Peyer's patch (tissue), 4 donors: ENCODE measurements at regions not wholly inside any gene's neighbourhood (a gene's known extent, or its start where the extent isn't known, plus 50 kb on each side); places are given as distances from the start of the nearest gene placed in this dataset.

Experiments used
- POLR2A ChIP-seq, 2 donors: fragments of 450-650 bp; IDR thresholded peaks; one replicate each; pipeline ENCODE4 v1.5.1; 2017; ENCODE audit warnings: antibody characterized with exemption in 2 of 2, mild to moderate bottlenecking in 2 of 2, moderate library complexity in 2 of 2
- TF ChIP-seq, protein P1 (sequence below), 6 experiments: fragments of 450-650 bp in 4 of 6; fragments of 200-600 bp in 2 of 6; sonication (generic) in 1 of 6; IDR thresholded peaks; one replicate each; pipeline ENCODE4 v1.5.1; 2017 to 2019; ENCODE audit warnings: antibody characterized with exemption in 6 of 6, mild to moderate bottlenecking in 3 of 6, moderate library complexity in 1 of 6

GRCh38 chr7:88452646-88453045 is 146.0 kb upstream of the STEAP4 start:
- TF ChIP-seq, protein P1, sequence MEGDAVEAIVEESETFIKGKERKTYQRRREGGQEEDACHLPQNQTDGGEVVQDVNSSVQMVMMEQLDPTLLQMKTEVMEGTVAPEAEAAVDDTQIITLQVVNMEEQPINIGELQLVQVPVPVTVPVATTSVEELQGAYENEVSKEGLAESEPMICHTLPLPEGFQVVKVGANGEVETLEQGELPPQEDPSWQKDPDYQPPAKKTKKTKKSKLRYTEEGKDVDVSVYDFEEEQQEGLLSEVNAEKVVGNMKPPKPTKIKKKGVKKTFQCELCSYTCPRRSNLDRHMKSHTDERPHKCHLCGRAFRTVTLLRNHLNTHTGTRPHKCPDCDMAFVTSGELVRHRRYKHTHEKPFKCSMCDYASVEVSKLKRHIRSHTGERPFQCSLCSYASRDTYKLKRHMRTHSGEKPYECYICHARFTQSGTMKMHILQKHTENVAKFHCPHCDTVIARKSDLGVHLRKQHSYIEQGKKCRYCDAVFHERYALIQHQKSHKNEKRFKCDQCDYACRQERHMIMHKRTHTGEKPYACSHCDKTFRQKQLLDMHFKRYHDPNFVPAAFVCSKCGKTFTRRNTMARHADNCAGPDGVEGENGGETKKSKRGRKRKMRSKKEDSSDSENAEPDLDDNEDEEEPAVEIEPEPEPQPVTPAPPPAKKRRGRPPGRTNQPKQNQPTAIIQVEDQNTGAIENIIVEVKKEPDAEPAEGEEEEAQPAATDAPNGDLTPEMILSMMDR (IDR thresholded peaks at IDR 0.05), result no peak
- no peak for TF ChIP-seq POLR2A (IDR thresholded peaks at IDR 0.05)
